GM21360 (cell line): ENCODE measurements at regions not wholly inside any gene's neighbourhood (a gene's known extent, or its start where the extent isn't known, plus 50 kb on each side); places are given as distances from the start of the nearest gene placed in this dataset.
A peak's percentile ranks its signal among the peaks of the same experiment; 100 is the strongest.

Source experiments
- ATAC-seq: cut with Tn5 transposase; IDR thresholded peaks from one replicate; pipeline ENCODE4 v1.9.1; 2021; ENCODE audit warnings: mild to moderate bottlenecking, moderate library complexity; ENCODE audit not compliant: unreplicated experiment

GRCh38 chr13:38518328-38518727, 168.5 kb upstream of the FREM2 start:
- ATAC-seq: no peak

GRCh38 chr13:38519229-38519911, 167.5 kb upstream of the FREM2 start:
- ATAC-seq: no peak

- ATAC-seq: no peak
Measured at GRCh38 chr13:38520041-38520440, 166.8 kb upstream of the FREM2 start.

- ATAC-seq: no peak
Measured at GRCh38 chr13:38527140-38527539, 159.7 kb upstream of the FREM2 start.

- no peak for ATAC-seq
Measured at GRCh38 chr13:38528986-38529385, 157.9 kb upstream of the FREM2 start.

- ATAC-seq: no peak
Measured at GRCh38 chr13:38530492-38530891, 156.4 kb upstream of the FREM2 start.

GRCh38 chr13:38535261-38535660, 151.6 kb upstream of the FREM2 start:
- no peak for ATAC-seq

GRCh38 chr13:38537051-38537450, 149.8 kb upstream of the FREM2 start:
- no peak for ATAC-seq

GRCh38 chr13:38538422-38538821, 148.5 kb upstream of the FREM2 start:
- no peak for ATAC-seq

GRCh38 chr13:38539632-38540031, 147.2 kb upstream of the FREM2 start:
- no peak for ATAC-seq

- no peak for ATAC-seq
Measured at GRCh38 chr13:38542601-38543000, 144.3 kb upstream of the FREM2 start.

GRCh38 chr13:38543561-38543960, 143.3 kb upstream of the FREM2 start:
- ATAC-seq: no peak

GRCh38 chr13:38563739-38564138, 123.1 kb upstream of the FREM2 start:
- ATAC-seq: no peak

GRCh38 chr13:38564256-38565150, 122.4 kb upstream of the FREM2 start:
- no peak for ATAC-seq

GRCh38 chr13:38566023-38566422, 120.9 kb upstream of the FREM2 start:
- no peak for ATAC-seq

- ATAC-seq: no peak
Measured at GRCh38 chr13:38566519-38566918, 120.4 kb upstream of the FREM2 start.

GRCh38 chr13:38570706-38571105, 116.2 kb upstream of the FREM2 start:
- ATAC-seq: no peak

- no peak for ATAC-seq
Measured at GRCh38 chr13:38575427-38575826, 111.5 kb upstream of the FREM2 start.

- ATAC-seq: no peak
Measured at GRCh38 chr13:38577048-38577447, 109.8 kb upstream of the FREM2 start.

GRCh38 chr13:38582133-38582532, 104.7 kb upstream of the FREM2 start:
- peak; percentile 54 for ATAC-seq

GRCh38 chr13:38590230-38590629, 96.6 kb upstream of the FREM2 start:
- no peak for ATAC-seq

- no peak for ATAC-seq
Measured at GRCh38 chr13:38590796-38591507, 95.9 kb upstream of the FREM2 start.
